GM23338 (cell line): ENCODE measurements at regions not wholly inside any gene's neighbourhood (a gene's known extent, or its start where the extent isn't known, plus 50 kb on each side); places are given as distances from the start of the nearest gene placed in this dataset.

Experiments used
- ATAC-seq: fragments of 200-7000 bp; cut with Tn5 transposase; 3 replicates; pipeline ENCODE4 v1.9.1; 2020
- DNase-seq: peaks from one replicate; pipeline ENCODE4 v3.0.0-alpha.2; 2015; ENCODE audit warnings: low spot score
- H2AFZ ChIP-seq: fragments of 200-600 bp; sonication (generic); 2 replicates; pipeline ENCODE4 v1.8.0; 2016; ENCODE audit warnings: antibody characterized with exemption, mild to moderate bottlenecking, moderate library complexity
- H3F3A ChIP-seq: fragments of 200-600 bp; sonication (generic); replicated peaks from 2 replicates; pipeline ENCODE4 v1.8.0; 2017; ENCODE audit warnings: antibody characterized with exemption, mixed run types, low read depth
- H3K27ac ChIP-seq: fragments of 200-600 bp; sonication (generic); 2 replicates; pipeline ENCODE4 v1.6.1; 2016; ENCODE audit warnings: low read depth
- H3K27me3 ChIP-seq: fragments of 200-600 bp; sonication (generic); 2 replicates; pipeline ENCODE4 v1.8.0; 2016; ENCODE audit warnings: mild to moderate bottlenecking, mixed run types, moderate library complexity; ENCODE audit not compliant: insufficient read depth
- H3K36me3 ChIP-seq: fragments of 200-600 bp; sonication (generic); 2 replicates; pipeline ENCODE4 v1.8.0; 2016; ENCODE audit warnings: mild to moderate bottlenecking; ENCODE audit not compliant: insufficient read depth
- H3K4me1 ChIP-seq: fragments of 200-600 bp; sonication (generic); 2 replicates; pipeline ENCODE4 v1.8.0; 2016; ENCODE audit warnings: mild to moderate bottlenecking, moderate library complexity; ENCODE audit not compliant: insufficient read depth
- H3K4me2 ChIP-seq: fragments of 200-600 bp; sonication (generic); 2 replicates; pipeline ENCODE4 v1.7.1; 2017; ENCODE audit warnings: mixed run types
- H3K4me3 ChIP-seq: fragments of 200-600 bp; sonication (generic); 2 replicates; pipeline ENCODE4 v1.6.1; 2016; ENCODE audit warnings: mixed run types
- H3K79me2 ChIP-seq: fragments of 200-600 bp; sonication (generic); replicated peaks from 2 replicates; pipeline ENCODE4 v1.8.0; 2017; ENCODE audit warnings: mild to moderate bottlenecking; ENCODE audit not compliant: insufficient read depth
- H3K9me2 ChIP-seq: fragments of 200-600 bp; sonication (generic); 2 replicates; pipeline ENCODE4 v1.8.0; 2017; ENCODE audit not compliant: insufficient read depth
- H4K20me1 ChIP-seq: fragments of 200-600 bp; sonication (generic); replicated peaks from 2 replicates; pipeline ENCODE4 v1.8.0; 2017; ENCODE audit warnings: mild to moderate bottlenecking; ENCODE audit not compliant: insufficient read depth
- H3K27ac Mint-ChIP-seq: 2 replicates; pipeline ENCODE4 v1.8.0; 2020; ENCODE audit warnings: inconsistent platforms, mild to moderate bottlenecking, moderate library complexity, mixed read lengths
- H3K27me3 Mint-ChIP-seq: 3 replicates; pipeline ENCODE4 v1.8.0; 2022; ENCODE audit warnings: low read depth, mild to moderate bottlenecking, moderate library complexity, mixed read lengths, inconsistent platforms; ENCODE audit not compliant: insufficient read depth, poor library complexity
- H3K36me3 Mint-ChIP-seq: 3 replicates; pipeline ENCODE4 v1.8.0; 2021; ENCODE audit warnings: low read depth, mild to moderate bottlenecking, inconsistent platforms, moderate library complexity, mixed read lengths
- H3K4me1 Mint-ChIP-seq: 3 replicates; pipeline ENCODE4 v1.8.0; 2020; ENCODE audit warnings: mild to moderate bottlenecking, inconsistent platforms, mixed read lengths
- H3K4me3 Mint-ChIP-seq: 3 replicates; pipeline ENCODE4 v1.8.0; 2021; ENCODE audit warnings: moderate library complexity, mild to moderate bottlenecking, inconsistent platforms, mixed read lengths
- H3K9me3 Mint-ChIP-seq: 3 replicates; pipeline ENCODE4 v1.8.0; 2020; ENCODE audit warnings: moderate library complexity, mild to moderate bottlenecking, inconsistent platforms, mixed read lengths
- CREB1 ChIP-seq: fragments of 250-450 bp; sonication (Bioruptor Pico); IDR thresholded peaks from 2 replicates; pipeline ENCODE4 v1.5.0; 2020; ENCODE audit warnings: low read depth, mild to moderate bottlenecking, moderate library complexity
- EZH2 ChIP-seq: fragments of 200-600 bp; sonication (generic); IDR thresholded peaks from one replicate; pipeline ENCODE4 v1.8.0; 2017; ENCODE audit warnings: antibody characterized with exemption, mild to moderate bottlenecking, low read depth; ENCODE audit not compliant: unreplicated experiment
- NANOG ChIP-seq: IDR thresholded peaks from 2 replicates; pipeline ENCODE4 v1.6.1; 2016; ENCODE audit warnings: antibody characterized with exemption, borderline replicate concordance
- POLR2AphosphoS5 ChIP-seq: IDR thresholded peaks from 2 replicates; pipeline ENCODE4 v1.6.1; 2016; ENCODE audit warnings: antibody characterized with exemption, low read depth
- STAT1 ChIP-seq: IDR thresholded peaks from one replicate; pipeline ENCODE4 v1.6.1; 2016; ENCODE audit warnings: antibody characterized with exemption; ENCODE audit not compliant: unreplicated experiment
- ZNF114 ChIP-seq: fragments of 250-450 bp; sonication (Bioruptor Pico); IDR thresholded peaks from 2 replicates; pipeline ENCODE4 v1.5.0; 2020; ENCODE audit warnings: mild to moderate bottlenecking, moderate library complexity
- TF ChIP-seq, protein P1 (sequence below), 2 experiments: fragments of 200-600 bp in 1 of 2; sonication (generic) in 1 of 2; conservative IDR thresholded peaks; 2 replicates each; pipeline versions ENCODE4 v1.5.1 to v1.6.1; 2016 to 2017; ENCODE audit warnings: antibody characterized with exemption in 2 of 2, low read depth in 2 of 2, mild to moderate bottlenecking in 2 of 2, moderate library complexity in 1 of 2
- TF ChIP-seq, protein P2 (sequence below): IDR thresholded peaks from one replicate; pipeline ENCODE4 v1.6.1; 2018; ENCODE audit warnings: antibody characterized with exemption; ENCODE audit not compliant: unreplicated experiment

DNA sequence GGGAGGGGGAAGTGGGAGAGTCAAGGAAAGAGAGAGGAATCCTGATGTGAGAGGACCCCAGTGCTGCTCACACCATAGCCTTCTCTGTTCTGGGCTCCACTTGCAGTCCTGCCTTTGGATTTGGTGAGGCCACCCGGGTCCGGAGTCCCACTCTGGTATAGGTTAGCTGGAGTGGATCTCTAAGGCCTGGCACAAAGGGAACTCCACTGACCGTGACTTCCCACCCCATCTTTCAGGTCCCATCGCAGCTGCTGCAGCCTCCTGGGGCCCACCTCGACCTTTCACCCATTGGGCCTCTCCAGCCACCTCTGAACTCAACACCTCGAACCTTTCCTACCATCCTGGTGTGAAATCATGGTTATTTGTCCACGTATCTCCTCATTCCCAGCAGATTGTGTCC, 324.4 kb downstream of the MATN1 start:
- H3K4me3 Mint-ChIP-seq, result no peak overlapping the region
- H3K4me1 ChIP-seq, result no peaks in the 10 kb centered on the region
- no peak overlapping the region for H3K4me3 ChIP-seq
- no peaks in the 10 kb centered on the region for H3K9me2 ChIP-seq
- no peaks in the 10 kb centered on the region for H3K36me3 Mint-ChIP-seq
- peaks cover 3% of the 10 kb centered on the region for H3K27me3 Mint-ChIP-seq
- ATAC-seq (no peak), DNase-seq (no peak)
- H4K20me1 ChIP-seq, result no peaks in the 10 kb centered on the region
- H3K4me1 Mint-ChIP-seq, result no peaks in the 10 kb centered on the region
- no peaks in the 10 kb centered on the region for H3K36me3 ChIP-seq
- no peak overlapping the region for H2AFZ ChIP-seq
- H3K27me3 ChIP-seq, result no peaks in the 10 kb centered on the region
- TF ChIP-seq ZNF114 (CRISPR knock-in tag) (no peak), CREB1 (no peak), STAT1 (no peak)
- TF ChIP-seq, protein P1, sequence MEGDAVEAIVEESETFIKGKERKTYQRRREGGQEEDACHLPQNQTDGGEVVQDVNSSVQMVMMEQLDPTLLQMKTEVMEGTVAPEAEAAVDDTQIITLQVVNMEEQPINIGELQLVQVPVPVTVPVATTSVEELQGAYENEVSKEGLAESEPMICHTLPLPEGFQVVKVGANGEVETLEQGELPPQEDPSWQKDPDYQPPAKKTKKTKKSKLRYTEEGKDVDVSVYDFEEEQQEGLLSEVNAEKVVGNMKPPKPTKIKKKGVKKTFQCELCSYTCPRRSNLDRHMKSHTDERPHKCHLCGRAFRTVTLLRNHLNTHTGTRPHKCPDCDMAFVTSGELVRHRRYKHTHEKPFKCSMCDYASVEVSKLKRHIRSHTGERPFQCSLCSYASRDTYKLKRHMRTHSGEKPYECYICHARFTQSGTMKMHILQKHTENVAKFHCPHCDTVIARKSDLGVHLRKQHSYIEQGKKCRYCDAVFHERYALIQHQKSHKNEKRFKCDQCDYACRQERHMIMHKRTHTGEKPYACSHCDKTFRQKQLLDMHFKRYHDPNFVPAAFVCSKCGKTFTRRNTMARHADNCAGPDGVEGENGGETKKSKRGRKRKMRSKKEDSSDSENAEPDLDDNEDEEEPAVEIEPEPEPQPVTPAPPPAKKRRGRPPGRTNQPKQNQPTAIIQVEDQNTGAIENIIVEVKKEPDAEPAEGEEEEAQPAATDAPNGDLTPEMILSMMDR (conservative IDR thresholded peaks at IDR 0.05; ENCODE audit: low read depth in 2 of 2), result no peak
- no peaks in the 10 kb centered on the region for H3K79me2 ChIP-seq
- no peak overlapping the region for H3K27ac ChIP-seq
- no peak overlapping the region for H3K4me2 ChIP-seq
- H3F3A ChIP-seq, result no peaks in the 10 kb centered on the region
- no peak overlapping the region for H3K27ac Mint-ChIP-seq
- H3K9me3 Mint-ChIP-seq, result no peaks in the 10 kb centered on the region

DNA sequence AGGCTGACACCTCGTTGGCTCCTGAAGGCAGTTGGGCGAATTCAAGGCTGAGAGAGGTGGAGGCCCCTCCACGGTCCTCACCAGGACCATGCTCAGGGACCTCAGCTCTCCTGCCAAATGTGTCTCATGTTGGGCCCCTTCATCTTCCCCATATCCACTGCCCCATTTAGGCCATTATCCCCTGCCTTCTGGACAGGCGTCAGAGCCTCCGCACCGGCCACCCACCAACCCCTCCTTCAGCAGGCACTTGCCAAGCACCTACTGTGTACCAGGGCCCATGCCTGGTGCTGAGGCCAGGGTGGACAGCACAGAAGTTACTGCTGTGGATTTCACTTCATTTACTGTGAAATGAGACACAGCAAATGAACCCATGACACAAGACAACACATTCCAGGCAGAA, 325.8 kb downstream of the MATN1 start:
- H3K9me3 Mint-ChIP-seq, result no peaks in the 10 kb centered on the region
- no peak overlapping the region for H3K4me3 ChIP-seq
- no peak overlapping the region for H2AFZ ChIP-seq
- DNase-seq, result no peak
- no peaks in the 10 kb centered on the region for H3K9me2 ChIP-seq
- H3K27me3 Mint-ChIP-seq, result peaks cover 3% of the 10 kb centered on the region
- H3K27me3 ChIP-seq, result no peaks in the 10 kb centered on the region
- H3K4me2 ChIP-seq, result no peak overlapping the region
- H3K36me3 Mint-ChIP-seq, result no peaks in the 10 kb centered on the region
- no peaks in the 10 kb centered on the region for H3K4me1 ChIP-seq
- no peaks in the 10 kb centered on the region for H3K79me2 ChIP-seq
- H3K27ac ChIP-seq, result no peak overlapping the region
- no peak overlapping the region for H3K4me3 Mint-ChIP-seq
- H3K36me3 ChIP-seq, result no peaks in the 10 kb centered on the region
- no peaks in the 10 kb centered on the region for H4K20me1 ChIP-seq
- H3K27ac Mint-ChIP-seq, result no peak overlapping the region
- no peaks in the 10 kb centered on the region for H3F3A ChIP-seq
- no peak for ATAC-seq
- no peaks in the 10 kb centered on the region for H3K4me1 Mint-ChIP-seq
- TF ChIP-seq, protein P2, sequence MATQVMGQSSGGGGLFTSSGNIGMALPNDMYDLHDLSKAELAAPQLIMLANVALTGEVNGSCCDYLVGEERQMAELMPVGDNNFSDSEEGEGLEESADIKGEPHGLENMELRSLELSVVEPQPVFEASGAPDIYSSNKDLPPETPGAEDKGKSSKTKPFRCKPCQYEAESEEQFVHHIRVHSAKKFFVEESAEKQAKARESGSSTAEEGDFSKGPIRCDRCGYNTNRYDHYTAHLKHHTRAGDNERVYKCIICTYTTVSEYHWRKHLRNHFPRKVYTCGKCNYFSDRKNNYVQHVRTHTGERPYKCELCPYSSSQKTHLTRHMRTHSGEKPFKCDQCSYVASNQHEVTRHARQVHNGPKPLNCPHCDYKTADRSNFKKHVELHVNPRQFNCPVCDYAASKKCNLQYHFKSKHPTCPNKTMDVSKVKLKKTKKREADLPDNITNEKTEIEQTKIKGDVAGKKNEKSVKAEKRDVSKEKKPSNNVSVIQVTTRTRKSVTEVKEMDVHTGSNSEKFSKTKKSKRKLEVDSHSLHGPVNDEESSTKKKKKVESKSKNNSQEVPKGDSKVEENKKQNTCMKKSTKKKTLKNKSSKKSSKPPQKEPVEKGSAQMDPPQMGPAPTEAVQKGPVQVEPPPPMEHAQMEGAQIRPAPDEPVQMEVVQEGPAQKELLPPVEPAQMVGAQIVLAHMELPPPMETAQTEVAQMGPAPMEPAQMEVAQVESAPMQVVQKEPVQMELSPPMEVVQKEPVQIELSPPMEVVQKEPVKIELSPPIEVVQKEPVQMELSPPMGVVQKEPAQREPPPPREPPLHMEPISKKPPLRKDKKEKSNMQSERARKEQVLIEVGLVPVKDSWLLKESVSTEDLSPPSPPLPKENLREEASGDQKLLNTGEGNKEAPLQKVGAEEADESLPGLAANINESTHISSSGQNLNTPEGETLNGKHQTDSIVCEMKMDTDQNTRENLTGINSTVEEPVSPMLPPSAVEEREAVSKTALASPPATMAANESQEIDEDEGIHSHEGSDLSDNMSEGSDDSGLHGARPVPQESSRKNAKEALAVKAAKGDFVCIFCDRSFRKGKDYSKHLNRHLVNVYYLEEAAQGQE, result no peak
- TF ChIP-seq NANOG, result no peak
- TF ChIP-seq EZH2, result no peak
- TF ChIP-seq POLR2AphosphoS5, result no peak
- TF ChIP-seq, protein P1 (conservative IDR thresholded peaks at IDR 0.05; ENCODE audit: low read depth in 2 of 2), result no peak
- no peak for TF ChIP-seq CREB1
